GM12878 (cell line): ENCODE measurements at regions not wholly inside any gene's neighbourhood (a gene's known extent, or its start where the extent isn't known, plus 50 kb on each side); places are given as distances from the start of the nearest gene placed in this dataset.

Experiments
- ATAC-seq: fragments of 200-7000 bp; cut with Tn5 transposase; 3 replicates; pipeline ENCODE4 v1.9.1; 2020; ENCODE audit warnings: mild to moderate bottlenecking, moderate library complexity
- BruUV-seq: library from RNA; stranded (reverse); fragments of 400-500 nt; replicated peaks from 2 replicates; lab custom pipeline; 2021; lab: Mats Ljungman, UMichigan
- CTCF ChIA-PET: fragments of 300-600 bp; sonication (Branson Sonifier 250); formaldehyde crosslinking; extraction: SDS; loops from one replicate; lab custom pipeline; 2021; ENCODE audit warnings: inconsistent platforms; lab: Yijun Ruan, JAX
- POLR2A ChIA-PET: fragments of 350-600 bp; formaldehyde crosslinking; extraction: SDS; loops from one replicate; lab custom pipeline; 2021; ENCODE audit warnings: inconsistent platforms; lab: Charles Lee
- RAD21 ChIA-PET: fragments of 300-600 bp; sonication (Branson Sonifier 250); formaldehyde crosslinking; loops from one replicate; lab custom pipeline; 2023; ENCODE audit warnings: antibody characterized with exemption; ENCODE audit not compliant: unreplicated experiment; lab: Charles Lee
- SMC1A ChIA-PET: fragments of 300-600 bp; sonication (Branson Sonifier 250); formaldehyde crosslinking; loops from one replicate; lab custom pipeline; 2023; ENCODE audit not compliant: unreplicated experiment, uncharacterized antibody; lab: Charles Lee
- DNase-seq: peaks from one replicate; pipeline ENCODE4 v3.0.0-alpha.2; 2011; ENCODE audit warnings: low read depth, low spot score
- FAIRE-seq: peaks from 3 replicates; lab custom pipeline; 2011; peaks lifted over from hg19 to GRCh38; lab: Jason Lieb, UNC
- H2AFZ ChIP-seq: 2 replicates; pipeline ENCODE4 v1.6.0; 2011; ENCODE audit warnings: low read depth, low read length, control low read depth; ENCODE audit not compliant: control insufficient read depth
- H3K27ac ChIP-seq: 2 replicates; pipeline ENCODE4 v1.5.1; 2011; ENCODE audit warnings: control low read depth; ENCODE audit not compliant: control insufficient read depth, insufficient read depth
- H3K27me3 ChIP-seq, 2 experiments: replicated peaks in 1 of 2; 2 replicates each; pipeline versions ENCODE4 v1.6.0 to v1.6.1; 2011; ENCODE audit warnings: low read length in 1 of 2; ENCODE audit not compliant: control insufficient read depth in 2 of 2, insufficient read depth in 2 of 2
- H3K36me3 ChIP-seq, 2 experiments: 2 replicates each; pipeline ENCODE4 v1.5.1; 2011; ENCODE audit warnings: low read length in 1 of 2; ENCODE audit not compliant: control insufficient read depth in 2 of 2, insufficient read depth in 2 of 2
- H3K4me1 ChIP-seq: 2 replicates; pipeline ENCODE4 v1.6.1; 2011; ENCODE audit warnings: mild to moderate bottlenecking, low read length, moderate library complexity, mixed read lengths; ENCODE audit not compliant: control insufficient read depth, insufficient read depth
- H3K4me2 ChIP-seq: 2 replicates; pipeline ENCODE4 v1.6.0; 2011; ENCODE audit warnings: control low read depth; ENCODE audit not compliant: control insufficient read depth, insufficient read depth
- H3K4me3 ChIP-seq: fragments of 200-600 bp; sonication (generic); 2 replicates; pipeline ENCODE4 v1.5.1; 2016
- H3K79me2 ChIP-seq: 2 replicates; pipeline ENCODE4 v1.6.0; 2011; ENCODE audit warnings: low read length; ENCODE audit not compliant: control insufficient read depth, insufficient read depth
- H3K9ac ChIP-seq: 2 replicates; pipeline ENCODE4 v1.8.0; 2011; ENCODE audit warnings: low read length, control low read depth, mixed read lengths; ENCODE audit not compliant: control insufficient read depth, insufficient read depth
- H3K9me3 ChIP-seq: replicated peaks from 3 replicates; pipeline ENCODE4 v1.5.1; 2011; ENCODE audit warnings: mild to moderate bottlenecking, low read length; ENCODE audit not compliant: control insufficient read depth, insufficient read depth
- H4K20me1 ChIP-seq: 2 replicates; pipeline ENCODE4 v1.6.0; 2011; ENCODE audit not compliant: control insufficient read depth, insufficient read depth
- CUX1 ChIP-seq: IDR thresholded peaks from 2 replicates; pipeline ENCODE4 v1.6.1; 2012; ENCODE audit warnings: improper control_type of control experiment, low read depth, low read length; ENCODE audit not compliant: insufficient replicate concordance
- MTA2 ChIP-seq: fragments of 450-650 bp; IDR thresholded peaks from 2 replicates; pipeline ENCODE4 v1.6.1; 2016; ENCODE audit warnings: low read depth, mild to moderate bottlenecking, moderate library complexity
- PAX5 ChIP-seq: IDR thresholded peaks from 2 replicates; pipeline ENCODE4 v1.6.1; 2011; ENCODE audit warnings: low read depth, low read length, borderline replicate concordance
- RELB ChIP-seq: fragments of 450-650 bp; IDR thresholded peaks from 2 replicates; pipeline ENCODE4 v1.6.1; 2017; ENCODE audit warnings: low read depth, mild to moderate bottlenecking, moderate library complexity
- STAT3 ChIP-seq: IDR thresholded peaks from 2 replicates; pipeline ENCODE4 v1.6.1; 2011; ENCODE audit warnings: low read depth, low read length, improper control_type of control experiment
- USF1 ChIP-seq: IDR thresholded peaks from 2 replicates; pipeline ENCODE4 v1.6.1; 2011; ENCODE audit warnings: borderline replicate concordance, low read depth, mild to moderate bottlenecking, moderate library complexity, mixed read lengths, low read length; ENCODE audit not compliant: insufficient read depth; ENCODE audit errors: extremely low read length
- ZBTB4 ChIP-seq: fragments of 450-650 bp; formaldehyde crosslinking; IDR thresholded peaks from 2 replicates; pipeline ENCODE4 v1.4.0; 2022; ENCODE audit warnings: mild to moderate bottlenecking, moderate library complexity
- ZNF592 ChIP-seq: fragments of 450-650 bp; IDR thresholded peaks from 2 replicates; pipeline ENCODE4 v1.6.1; 2017; ENCODE audit warnings: mild to moderate bottlenecking, moderate library complexity
- WGBS: methylation state at CpG from one replicate; pipeline ENCODE4 v1.1.6; 2016; ENCODE audit warnings: low lambda C conversion rate; ENCODE audit not compliant: insufficient replicate concordance, insufficient coverage; ENCODE audit errors: missing lambda C conversion rate; 5-methylcytosine and 5-hydroxymethylcytosine counted together
- in situ Hi-C: fragments of 300-500 bp; cut with MboI; formaldehyde crosslinking; loops from 9 replicates; pipeline ENCODE4 v1.14.3; 2018; ENCODE audit warnings: mixed read lengths
- intact Hi-C: fragments of 100-400 bp; cut with micrococcal nuclease; formaldehyde crosslinking; loops from one replicate; pipeline ENCODE4 v1.14.2; 2022; ENCODE audit not compliant: unreplicated experiment

- Histone ChIP-seq H3K27me3 (no peaks in the 10 kb centered on the region), H2AFZ (no peak overlapping the region), H4K20me1 (no peaks in the 10 kb centered on the region), H3K9ac (no peak overlapping the region), H3K79me2 (no peaks in the 10 kb centered on the region), H3K4me1 (no peaks in the 10 kb centered on the region), H3K4me2 (no peak overlapping the region), H3K36me3 (no peaks in the 10 kb centered on the region), H3K9me3 (no peaks in the 10 kb centered on the region), H3K4me3 (no peak overlapping the region), H3K27ac (no peak overlapping the region)
- ChIA-PET CTCF (no interaction called here), POLR2A (no interaction called here), RAD21 (no interaction called here), SMC1A (no interaction called here)
- no peak for ATAC-seq
- FAIRE-seq = no peak
- in situ Hi-C loops (no loop called here), intact Hi-C loops (no loop called here)
- no TSS peak for BruUV-seq
- no peak for DNase-seq
- 0% methylated on average over 3 of the region's 3 CpGs for WGBS
- no peak for TF ChIP-seq CUX1
- TF ChIP-seq ZNF592 = no peak
- TF ChIP-seq STAT3 = no peak
- no peak for TF ChIP-seq RELB
- TF ChIP-seq MTA2 = no peak
- no peak for TF ChIP-seq USF1
- TF ChIP-seq ZBTB4 = no peak
- no peak for TF ChIP-seq PAX5
These were observed 506.6 kb downstream of the KLHL13 start for GRCh38 chrX:117610049-117610448.
